A673 (cell line): ENCODE measurements at regions not wholly inside any gene's neighbourhood (a gene's known extent, or its start where the extent isn't known, plus 50 kb on each side); places are given as distances from the start of the nearest gene placed in this dataset.

Experiments
- BruUV-seq: library from RNA; stranded (reverse); fragments of 400-500 nt; replicated peaks from 2 replicates; lab custom pipeline; 2021; lab: Mats Ljungman, UMichigan
- CTCF ChIA-PET: fragments of 300-600 bp; sonication (Branson Sonifier 250); formaldehyde crosslinking; loops from one replicate; lab custom pipeline; 2022; ENCODE audit warnings: antibody characterized with exemption; lab: Charles Lee
- POLR2A ChIA-PET: fragments of 300-600 bp; sonication (Branson Sonifier 250); formaldehyde crosslinking; loops from one replicate; lab custom pipeline; 2022; ENCODE audit warnings: antibody characterized with exemption; ENCODE audit not compliant: low non-redundant PET; lab: Charles Lee
- DNase-seq: peaks from one replicate; pipeline ENCODE4 v3.0.0-alpha.2; 2015; ENCODE audit warnings: low spot score
- H3K27ac ChIP-seq: fragments of 200-600 bp; sonication (generic); 2 replicates; pipeline ENCODE4 v1.5.1; 2016; ENCODE audit warnings: mixed run types, low read depth, mild to moderate bottlenecking, mixed read lengths, antibody characterized with exemption, low read length; ENCODE audit not compliant: poor library complexity, severe bottlenecking
- H3K27me3 ChIP-seq: fragments of 200-600 bp; sonication (generic); replicated peaks from 2 replicates; pipeline ENCODE4 v1.6.1; 2017; ENCODE audit warnings: mixed run types, low read depth, mild to moderate bottlenecking, mixed read lengths, antibody characterized with exemption, low read length; ENCODE audit not compliant: insufficient read depth, poor library complexity
- H3K36me3 ChIP-seq: fragments of 200-600 bp; sonication (generic); 2 replicates; pipeline ENCODE4 v1.6.1; 2016; ENCODE audit warnings: mixed run types, mild to moderate bottlenecking, mixed read lengths, antibody characterized with exemption, low read length; ENCODE audit not compliant: insufficient read depth, poor library complexity, severe bottlenecking
- H3K4me1 ChIP-seq: fragments of 200-600 bp; sonication (generic); 2 replicates; pipeline ENCODE4 v1.6.1; 2017; ENCODE audit warnings: mixed run types, mild to moderate bottlenecking, mixed read lengths, antibody characterized with exemption, low read length; ENCODE audit not compliant: insufficient read depth, poor library complexity, severe bottlenecking
- H3K4me3 ChIP-seq: fragments of 200-600 bp; sonication (generic); 2 replicates; pipeline ENCODE4 v1.5.1; 2016; ENCODE audit warnings: low read depth, mixed run types, mild to moderate bottlenecking, mixed read lengths, low read length; ENCODE audit not compliant: poor library complexity, severe bottlenecking
- H3K9me3 ChIP-seq: fragments of 200-600 bp; sonication (generic); 2 replicates; pipeline ENCODE4 v1.6.1; 2016; ENCODE audit warnings: mixed run types, low read depth, mild to moderate bottlenecking, mixed read lengths, antibody characterized with exemption, low read length; ENCODE audit not compliant: poor library complexity, severe bottlenecking
- CTCF ChIP-seq: fragments of 300-800, 200-600 bp; sonication (generic); conservative IDR thresholded peaks from 2 replicates; pipeline ENCODE4 v1.5.1; 2017; ENCODE audit warnings: low read depth, mild to moderate bottlenecking, antibody characterized with exemption, low read length, moderate library complexity, mixed read lengths
- EZH2 ChIP-seq: fragments of 200-600 bp; sonication (generic); IDR thresholded peaks from 2 replicates; pipeline ENCODE4 v1.6.1; 2017; ENCODE audit warnings: borderline replicate concordance, low read depth, mild to moderate bottlenecking, mixed read lengths, antibody characterized with exemption, low read length; ENCODE audit not compliant: poor library complexity, severe bottlenecking
- intact Hi-C: fragments of 100-400 bp; cut with micrococcal nuclease; formaldehyde crosslinking; loops from one replicate; pipeline ENCODE4 v1.10.0; 2022; ENCODE audit not compliant: unreplicated experiment

- no peak for TF ChIP-seq CTCF
- Histone ChIP-seq H3K9me3 (no peaks in the 10 kb centered on the region), H3K27me3 (no peaks in the 10 kb centered on the region), H3K4me1 (no peaks in the 10 kb centered on the region), H3K4me3 (no peak overlapping the region), H3K27ac (no peak overlapping the region), H3K36me3 (no peaks in the 10 kb centered on the region)
- no peak for DNase-seq
- ChIA-PET CTCF (no interaction called here), POLR2A (no interaction called here)
- intact Hi-C loops, result no loop called here
- no TSS peak for BruUV-seq
Measured at GRCh38 chr13:73623281-73623680, 510.9 kb downstream of the KLF12 start.

- DNase-seq, result no peak
- no TSS peak for BruUV-seq
- CTCF ChIA-PET, result no interaction called here
- H3K9me3 ChIP-seq, result no peaks in the 10 kb centered on the region
- H3K4me3 ChIP-seq, result no peak overlapping the region
- H3K27me3 ChIP-seq, result no peaks in the 10 kb centered on the region
- H3K27ac ChIP-seq, result no peak overlapping the region
- no peak for TF ChIP-seq CTCF
- no peak for TF ChIP-seq EZH2
- no peaks in the 10 kb centered on the region for H3K36me3 ChIP-seq
- intact Hi-C loops, result no loop called here
- POLR2A ChIA-PET, result no interaction called here
- H3K4me1 ChIP-seq, result no peaks in the 10 kb centered on the region
Measured at GRCh38 chr13:73622381-73622780, 511.8 kb downstream of the KLF12 start.

- H3K27me3 ChIP-seq, result no peaks in the 10 kb centered on the region
- intact Hi-C loops, result no loop called here
- no peak overlapping the region for H3K27ac ChIP-seq
- H3K4me3 ChIP-seq, result no peak overlapping the region
- no peaks in the 10 kb centered on the region for H3K4me1 ChIP-seq
- POLR2A ChIA-PET, result no interaction called here
- CTCF ChIA-PET, result no interaction called here
- H3K36me3 ChIP-seq, result no peaks in the 10 kb centered on the region
- no peaks in the 10 kb centered on the region for H3K9me3 ChIP-seq
- no TSS peak for BruUV-seq
- DNase-seq, result no peak
- TF ChIP-seq CTCF (no peak), EZH2 (no peak)
Measured at GRCh38 chr13:73618275-73618865, 515.8 kb downstream of the KLF12 start.
